ENCODE measurements at regions not wholly inside any gene's neighbourhood (a gene's known extent, or its start where the extent isn't known, plus 50 kb on each side); places are given as distances from the start of the nearest gene placed in this dataset.

GRCh38 chr13:106145070-106145469 lies 390.4 kb downstream of the EFNB2 start:
- no peak for TF ChIP-seq EP300 (IDR thresholded peaks at IDR 0.05; ENCODE audit: borderline replicate concordance)
- TF ChIP-seq, protein P1, sequence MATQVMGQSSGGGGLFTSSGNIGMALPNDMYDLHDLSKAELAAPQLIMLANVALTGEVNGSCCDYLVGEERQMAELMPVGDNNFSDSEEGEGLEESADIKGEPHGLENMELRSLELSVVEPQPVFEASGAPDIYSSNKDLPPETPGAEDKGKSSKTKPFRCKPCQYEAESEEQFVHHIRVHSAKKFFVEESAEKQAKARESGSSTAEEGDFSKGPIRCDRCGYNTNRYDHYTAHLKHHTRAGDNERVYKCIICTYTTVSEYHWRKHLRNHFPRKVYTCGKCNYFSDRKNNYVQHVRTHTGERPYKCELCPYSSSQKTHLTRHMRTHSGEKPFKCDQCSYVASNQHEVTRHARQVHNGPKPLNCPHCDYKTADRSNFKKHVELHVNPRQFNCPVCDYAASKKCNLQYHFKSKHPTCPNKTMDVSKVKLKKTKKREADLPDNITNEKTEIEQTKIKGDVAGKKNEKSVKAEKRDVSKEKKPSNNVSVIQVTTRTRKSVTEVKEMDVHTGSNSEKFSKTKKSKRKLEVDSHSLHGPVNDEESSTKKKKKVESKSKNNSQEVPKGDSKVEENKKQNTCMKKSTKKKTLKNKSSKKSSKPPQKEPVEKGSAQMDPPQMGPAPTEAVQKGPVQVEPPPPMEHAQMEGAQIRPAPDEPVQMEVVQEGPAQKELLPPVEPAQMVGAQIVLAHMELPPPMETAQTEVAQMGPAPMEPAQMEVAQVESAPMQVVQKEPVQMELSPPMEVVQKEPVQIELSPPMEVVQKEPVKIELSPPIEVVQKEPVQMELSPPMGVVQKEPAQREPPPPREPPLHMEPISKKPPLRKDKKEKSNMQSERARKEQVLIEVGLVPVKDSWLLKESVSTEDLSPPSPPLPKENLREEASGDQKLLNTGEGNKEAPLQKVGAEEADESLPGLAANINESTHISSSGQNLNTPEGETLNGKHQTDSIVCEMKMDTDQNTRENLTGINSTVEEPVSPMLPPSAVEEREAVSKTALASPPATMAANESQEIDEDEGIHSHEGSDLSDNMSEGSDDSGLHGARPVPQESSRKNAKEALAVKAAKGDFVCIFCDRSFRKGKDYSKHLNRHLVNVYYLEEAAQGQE (IDR thresholded peaks at IDR 0.05; ENCODE audit: low read depth) = no peak
- TF ChIP-seq RAD21 (IDR thresholded peaks at IDR 0.05; ENCODE audit: low read depth) = no peak
- no peak for TF ChIP-seq FOXM1 (IDR thresholded peaks at IDR 0.05; ENCODE audit: borderline replicate concordance, low read depth)
- no peak for TF ChIP-seq NFIC (IDR thresholded peaks at IDR 0.05)
- TF ChIP-seq CREB1 (IDR thresholded peaks at IDR 0.05; ENCODE audit: low read depth) = no peak
- TF ChIP-seq TCF12 (IDR thresholded peaks at IDR 0.05; ENCODE audit: low read depth) = no peak
- no peak for TF ChIP-seq CEBPB (IDR thresholded peaks at IDR 0.05)
- no peak for TF ChIP-seq TAF1 (IDR thresholded peaks at IDR 0.05; ENCODE audit: low read depth)
- TF ChIP-seq MAX (IDR thresholded peaks at IDR 0.05) = no peak
- TF ChIP-seq TEAD4 (IDR thresholded peaks at IDR 0.05) = no peak
- TF ChIP-seq EGR1 (IDR thresholded peaks at IDR 0.05) = no peak
- TF ChIP-seq ZBTB7A (IDR thresholded peaks at IDR 0.05; ENCODE audit: low read depth) = no peak
